Neural cell (in vitro differentiated cells): ENCODE measurements at regions not wholly inside any gene's neighbourhood (a gene's known extent, or its start where the extent isn't known, plus 50 kb on each side); places are given as distances from the start of the nearest gene placed in this dataset.

Experiments used
- H2AFZ ChIP-seq: fragments of 200-600, 300-800 bp; sonication (generic), shearing (Covaris generic); 2 replicates; pipeline ENCODE4 v1.6.0; 2014; ENCODE audit warnings: low read depth, mild to moderate bottlenecking, antibody characterized with exemption, low read length, moderate library complexity
- H3F3A ChIP-seq: fragments of 200-600 bp; shearing (Covaris generic); 2 replicates; pipeline ENCODE4 v1.6.1; 2016; ENCODE audit warnings: mild to moderate bottlenecking, moderate library complexity, mixed read lengths, antibody characterized with exemption, low read length; ENCODE audit not compliant: insufficient read depth, poor library complexity, severe bottlenecking
- H3K27ac ChIP-seq: fragments of 200-600, 300-800 bp; sonication (generic), shearing (Covaris generic); 2 replicates; pipeline ENCODE4 v1.5.1; 2014; ENCODE audit warnings: mild to moderate bottlenecking, low read length, moderate library complexity
- H3K27me3 ChIP-seq: fragments of 300-800, 200-600 bp; sonication (generic), shearing (Covaris generic); 2 replicates; pipeline ENCODE4 v1.6.0; 2014; ENCODE audit warnings: mild to moderate bottlenecking, low read depth, low read length, moderate library complexity; ENCODE audit not compliant: insufficient read depth
- H3K36me3 ChIP-seq: fragments of 300-800, 200-600 bp; sonication (generic), shearing (Covaris generic); 2 replicates; pipeline ENCODE4 v1.5.1; 2014; ENCODE audit warnings: mild to moderate bottlenecking, antibody characterized with exemption, low read length, moderate library complexity; ENCODE audit not compliant: insufficient read depth
- H3K4me2 ChIP-seq: fragments of 300-800, 200-600 bp; sonication (generic), shearing (Covaris generic); 2 replicates; pipeline ENCODE4 v1.6.0; 2014; ENCODE audit warnings: mild to moderate bottlenecking, low read length
- H3K4me3 ChIP-seq: fragments of 300-800, 200-600 bp; sonication (generic), shearing (Covaris generic); 2 replicates; pipeline ENCODE4 v1.5.1; 2014; ENCODE audit warnings: mild to moderate bottlenecking, low read length, moderate library complexity
- H3K79me2 ChIP-seq: fragments of 200-600 bp; shearing (Covaris generic); replicated peaks from 2 replicates; pipeline ENCODE4 v1.6.0; 2014; ENCODE audit warnings: mild to moderate bottlenecking, low read length, moderate library complexity; ENCODE audit not compliant: insufficient read depth
- H3K9ac ChIP-seq: fragments of 300-800, 200-600 bp; sonication (generic), shearing (Covaris generic); 2 replicates; pipeline ENCODE4 v1.6.1; 2016; ENCODE audit warnings: mild to moderate bottlenecking, low read length, mixed read lengths
- H3K9me2 ChIP-seq: fragments of 200-600 bp; shearing (Covaris generic); 2 replicates; pipeline ENCODE4 v1.6.1; 2016; ENCODE audit warnings: mild to moderate bottlenecking, low read length, mixed read lengths; ENCODE audit not compliant: insufficient read depth
- H3K9me3 ChIP-seq: fragments of 200-600, 300-800 bp; sonication (generic), shearing (Covaris generic); 2 replicates; pipeline ENCODE4 v1.6.1; 2016; ENCODE audit warnings: mild to moderate bottlenecking, mixed run types, low read length, moderate library complexity, mixed read lengths
- H4K20me1 ChIP-seq: fragments of 200-600 bp; shearing (Covaris generic); 2 replicates; pipeline ENCODE4 v1.6.1; 2016; ENCODE audit warnings: mild to moderate bottlenecking, mixed run types; ENCODE audit not compliant: insufficient read depth
- CTCF ChIP-seq: fragments of 450-650 bp; IDR thresholded peaks from 2 replicates; pipeline ENCODE4 v1.5.1; 2014; ENCODE audit warnings: antibody characterized with exemption, mild to moderate bottlenecking, moderate library complexity; ENCODE audit not compliant: poor library complexity, severe bottlenecking
- EP300 ChIP-seq: fragments of 450-650 bp; conservative IDR thresholded peaks from 2 replicates; pipeline ENCODE4 v1.6.1; 2014; ENCODE audit warnings: antibody characterized with exemption, mild to moderate bottlenecking, moderate library complexity; ENCODE audit not compliant: poor library complexity, severe bottlenecking
- EZH2 ChIP-seq: fragments of 200-600, 300-800 bp; shearing (Covaris generic), sonication (generic); IDR thresholded peaks from 2 replicates; pipeline ENCODE4 v1.6.1; 2014; ENCODE audit warnings: antibody characterized with exemption, low read length, borderline replicate concordance, mild to moderate bottlenecking; ENCODE audit not compliant: insufficient read depth, poor library complexity, severe bottlenecking
- MXI1 ChIP-seq: fragments of 450-650 bp; conservative IDR thresholded peaks from 2 replicates; pipeline ENCODE4 v1.6.1; 2014; ENCODE audit warnings: antibody characterized with exemption, mild to moderate bottlenecking; ENCODE audit not compliant: poor library complexity, severe bottlenecking
- POLR2AphosphoS5 ChIP-seq: IDR thresholded peaks from 2 replicates; pipeline ENCODE4 v1.6.1; 2012
- RAD21 ChIP-seq: fragments of 450-650 bp; conservative IDR thresholded peaks from 2 replicates; pipeline ENCODE4 v1.6.1; 2014; ENCODE audit warnings: antibody characterized with exemption, mild to moderate bottlenecking, moderate library complexity
- REST ChIP-seq: IDR thresholded peaks from 2 replicates; pipeline ENCODE4 v1.6.1; 2012; ENCODE audit warnings: borderline replicate concordance
- SMC3 ChIP-seq: fragments of 450-650 bp; conservative IDR thresholded peaks from 2 replicates; pipeline ENCODE4 v1.6.1; 2014; ENCODE audit warnings: antibody characterized with exemption, mild to moderate bottlenecking, moderate library complexity; ENCODE audit not compliant: poor library complexity
- TAF1 ChIP-seq: IDR thresholded peaks from 2 replicates; pipeline ENCODE4 v1.6.1; 2012; ENCODE audit warnings: low read depth

- H3K9me2 ChIP-seq, result no peaks in the 10 kb centered on the region
- no peak overlapping the region for H2AFZ ChIP-seq
- no peaks in the 10 kb centered on the region for H3K27me3 ChIP-seq
- no peak overlapping the region for H3K27ac ChIP-seq
- no peaks in the 10 kb centered on the region for H3F3A ChIP-seq
- TF ChIP-seq SMC3 (no peak), RAD21 (no peak), POLR2AphosphoS5 (peak; percentile 29)
- no peak overlapping the region for H3K9ac ChIP-seq
- no peaks in the 10 kb centered on the region for H3K36me3 ChIP-seq
- no peaks in the 10 kb centered on the region for H3K9me3 ChIP-seq
- no peak overlapping the region for H3K4me3 ChIP-seq
- H3K79me2 ChIP-seq, result no peaks in the 10 kb centered on the region
- no peaks in the 10 kb centered on the region for H4K20me1 ChIP-seq
- no peak overlapping the region for H3K4me2 ChIP-seq
Observed at GRCh38 chr4:97142893-97143292, 1000.4 kb downstream of the STPG2 start.

- H2AFZ ChIP-seq, result no peak overlapping the region
- H3K4me2 ChIP-seq, result no peak overlapping the region
- TF ChIP-seq MXI1, result no peak
- TF ChIP-seq TAF1, result no peak
- TF ChIP-seq POLR2AphosphoS5, result no peak
- TF ChIP-seq EP300, result no peak
- no peak for TF ChIP-seq REST
- no peak for TF ChIP-seq CTCF
- TF ChIP-seq EZH2, result no peak
- TF ChIP-seq SMC3, result no peak
- TF ChIP-seq RAD21, result no peak
Observed at GRCh38 chr4:97144199-97144598, 999.1 kb downstream of the STPG2 start.

GRCh38 chr4:97150966-97151365, 992.3 kb downstream of the STPG2 start:
- TF ChIP-seq CTCF (no peak), POLR2AphosphoS5 (no peak), EP300 (no peak), MXI1 (no peak), EZH2 (no peak), REST (no peak), SMC3 (no peak), TAF1 (no peak)
- no peaks in the 10 kb centered on the region for H3K79me2 ChIP-seq
- H3K27me3 ChIP-seq, result no peaks in the 10 kb centered on the region
- no peak overlapping the region for H2AFZ ChIP-seq
- no peaks in the 10 kb centered on the region for H3K36me3 ChIP-seq
- no peak overlapping the region for H3K27ac ChIP-seq
- no peaks in the 10 kb centered on the region for H4K20me1 ChIP-seq
- H3K9ac ChIP-seq, result no peak overlapping the region
- no peak overlapping the region for H3K4me3 ChIP-seq
- H3K4me2 ChIP-seq, result no peak overlapping the region
- no peaks in the 10 kb centered on the region for H3F3A ChIP-seq
- no peaks in the 10 kb centered on the region for H3K9me3 ChIP-seq
- no peaks in the 10 kb centered on the region for H3K9me2 ChIP-seq

More at GRCh38 chr4:97144199-97144598, 999.1 kb downstream of the STPG2 start:
- H3K36me3 ChIP-seq, result no peaks in the 10 kb centered on the region
- H3K27ac ChIP-seq, result no peak overlapping the region
- no peak overlapping the region for H3K4me3 ChIP-seq
- H3F3A ChIP-seq, result no peaks in the 10 kb centered on the region
- H3K9me3 ChIP-seq, result no peaks in the 10 kb centered on the region
- H3K79me2 ChIP-seq, result no peaks in the 10 kb centered on the region
- H3K9ac ChIP-seq, result no peak overlapping the region
- no peaks in the 10 kb centered on the region for H3K27me3 ChIP-seq
- H4K20me1 ChIP-seq, result no peaks in the 10 kb centered on the region
- H3K9me2 ChIP-seq, result no peaks in the 10 kb centered on the region
